HepG2 (cell line): ENCODE measurements at regions not wholly inside any gene's neighbourhood (a gene's known extent, or its start where the extent isn't known, plus 50 kb on each side); places are given as distances from the start of the nearest gene placed in this dataset.

Experiments
- FOXK2 ChIP-seq: fragments of 450-650 bp; IDR thresholded peaks from 2 replicates; pipeline ENCODE4 v1.6.1; 2016
- KDM4B ChIP-seq: sonication (generic); formaldehyde crosslinking; IDR thresholded peaks from 2 replicates; pipeline ENCODE4 v1.4.0; 2020; ENCODE audit warnings: missing genetic modification reagents
- YY1 ChIP-seq: IDR thresholded peaks from 2 replicates; pipeline ENCODE4 v1.6.1; 2011; ENCODE audit warnings: low read length, low read depth, moderate library complexity, mild to moderate bottlenecking; ENCODE audit not compliant: insufficient read depth, insufficient replicate concordance
- TF ChIP-seq, protein P1 (sequence below): sonication (generic); formaldehyde crosslinking; IDR thresholded peaks from 2 replicates; pipeline ENCODE4 v1.4.0; 2020; ENCODE audit warnings: low read depth, mild to moderate bottlenecking, missing genetic modification reagents
- TF ChIP-seq, protein P2 (sequence below): sonication (generic); formaldehyde crosslinking; IDR thresholded peaks from 2 replicates; pipeline ENCODE4 v1.5.0; 2020; ENCODE audit warnings: mild to moderate bottlenecking, missing genetic modification reagents, moderate library complexity
- TF ChIP-seq, protein P3 (sequence below): sonication (generic); formaldehyde crosslinking; IDR thresholded peaks from 2 replicates; pipeline ENCODE4 v1.5.0; 2020; ENCODE audit warnings: mild to moderate bottlenecking, low read depth, missing genetic modification reagents, borderline replicate concordance

DNA sequence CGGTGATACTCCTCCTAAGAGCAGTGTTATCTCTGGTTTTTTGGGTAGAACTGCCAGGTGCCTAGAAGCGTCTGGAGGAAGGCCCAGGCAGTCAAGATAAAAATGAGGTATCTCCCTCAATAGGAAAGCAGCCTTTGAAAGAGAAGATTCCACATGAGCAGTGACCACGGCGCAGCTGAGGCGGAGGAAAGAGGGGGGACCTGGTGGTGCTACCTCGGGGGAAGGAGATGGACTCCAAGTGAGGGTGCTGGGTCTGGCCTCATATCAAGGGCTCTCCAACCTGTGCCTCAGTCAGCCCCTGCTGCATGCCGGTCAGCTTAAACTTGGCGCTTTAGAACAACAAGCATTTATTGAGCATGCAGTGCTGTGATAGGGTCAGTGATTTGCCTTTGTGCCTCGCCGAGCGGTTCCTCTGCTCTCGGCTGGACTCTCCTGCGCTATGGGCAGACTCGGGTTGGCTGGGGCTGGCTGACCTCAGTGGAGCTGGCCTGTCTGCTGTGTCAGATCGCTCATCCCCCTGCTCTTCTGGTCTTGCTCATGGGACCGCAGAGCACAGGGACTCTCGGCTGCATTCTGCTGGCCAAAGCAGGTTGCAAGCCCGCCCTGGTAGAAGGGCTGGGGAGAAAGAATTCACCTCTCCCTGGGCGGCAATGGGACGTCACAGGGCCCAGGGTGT, 121.1 kb upstream of the IRX4 start:
- TF ChIP-seq, protein P1, sequence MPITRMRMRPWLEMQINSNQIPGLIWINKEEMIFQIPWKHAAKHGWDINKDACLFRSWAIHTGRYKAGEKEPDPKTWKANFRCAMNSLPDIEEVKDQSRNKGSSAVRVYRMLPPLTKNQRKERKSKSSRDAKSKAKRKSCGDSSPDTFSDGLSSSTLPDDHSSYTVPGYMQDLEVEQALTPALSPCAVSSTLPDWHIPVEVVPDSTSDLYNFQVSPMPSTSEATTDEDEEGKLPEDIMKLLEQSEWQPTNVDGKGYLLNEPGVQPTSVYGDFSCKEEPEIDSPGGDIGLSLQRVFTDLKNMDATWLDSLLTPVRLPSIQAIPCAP (CRISPR knock-in tag), result no peak
- TF ChIP-seq, protein P2, sequence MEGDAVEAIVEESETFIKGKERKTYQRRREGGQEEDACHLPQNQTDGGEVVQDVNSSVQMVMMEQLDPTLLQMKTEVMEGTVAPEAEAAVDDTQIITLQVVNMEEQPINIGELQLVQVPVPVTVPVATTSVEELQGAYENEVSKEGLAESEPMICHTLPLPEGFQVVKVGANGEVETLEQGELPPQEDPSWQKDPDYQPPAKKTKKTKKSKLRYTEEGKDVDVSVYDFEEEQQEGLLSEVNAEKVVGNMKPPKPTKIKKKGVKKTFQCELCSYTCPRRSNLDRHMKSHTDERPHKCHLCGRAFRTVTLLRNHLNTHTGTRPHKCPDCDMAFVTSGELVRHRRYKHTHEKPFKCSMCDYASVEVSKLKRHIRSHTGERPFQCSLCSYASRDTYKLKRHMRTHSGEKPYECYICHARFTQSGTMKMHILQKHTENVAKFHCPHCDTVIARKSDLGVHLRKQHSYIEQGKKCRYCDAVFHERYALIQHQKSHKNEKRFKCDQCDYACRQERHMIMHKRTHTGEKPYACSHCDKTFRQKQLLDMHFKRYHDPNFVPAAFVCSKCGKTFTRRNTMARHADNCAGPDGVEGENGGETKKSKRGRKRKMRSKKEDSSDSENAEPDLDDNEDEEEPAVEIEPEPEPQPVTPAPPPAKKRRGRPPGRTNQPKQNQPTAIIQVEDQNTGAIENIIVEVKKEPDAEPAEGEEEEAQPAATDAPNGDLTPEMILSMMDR (CRISPR knock-in tag), result no peak
- TF ChIP-seq, protein P3, sequence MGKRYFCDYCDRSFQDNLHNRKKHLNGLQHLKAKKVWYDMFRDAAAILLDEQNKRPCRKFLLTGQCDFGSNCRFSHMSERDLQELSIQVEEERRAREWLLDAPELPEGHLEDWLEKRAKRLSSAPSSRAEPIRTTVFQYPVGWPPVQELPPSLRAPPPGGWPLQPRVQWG (CRISPR knock-in tag), result no peak
- no peak for TF ChIP-seq YY1
- no peak for TF ChIP-seq FOXK2
- no peak for TF ChIP-seq KDM4B (CRISPR knock-in tag)
